EH (cell line): ENCODE measurements at regions not wholly inside any gene's neighbourhood (a gene's known extent, or its start where the extent isn't known, plus 50 kb on each side); places are given as distances from the start of the nearest gene placed in this dataset.

Source experiments
- DNase-seq: peaks from one replicate; pipeline ENCODE4 v3.0.0-alpha.2; 2015; ENCODE audit warnings: low read depth

GRCh38 chr1:106768077-106768476 lies 288.4 kb upstream of the PRMT6 start:
- DNase-seq: no peak

DNA sequence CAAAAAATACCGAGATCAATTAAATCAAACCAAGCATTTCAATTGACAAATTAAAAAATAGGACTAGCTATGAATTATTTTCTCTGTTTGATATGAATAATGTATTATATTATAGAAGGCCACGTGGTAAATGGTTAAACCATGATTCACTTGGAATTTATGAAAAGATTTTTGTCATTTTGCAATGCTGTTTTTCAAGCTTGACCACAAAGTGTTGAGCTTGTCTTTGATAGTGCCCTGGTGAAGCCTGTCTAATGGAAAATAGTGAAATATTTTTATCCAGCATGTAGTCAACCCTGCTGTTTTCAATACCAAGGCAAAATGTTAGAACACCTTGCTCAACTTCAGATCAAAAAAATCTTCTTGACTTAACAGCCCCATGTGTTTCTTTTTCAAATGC lies 288.0 kb upstream of the PRMT6 start:
- DNase-seq: no peak

GRCh38 chr1:106773206-106773605 lies 283.3 kb upstream of the PRMT6 start:
- no peak for DNase-seq

DNA sequence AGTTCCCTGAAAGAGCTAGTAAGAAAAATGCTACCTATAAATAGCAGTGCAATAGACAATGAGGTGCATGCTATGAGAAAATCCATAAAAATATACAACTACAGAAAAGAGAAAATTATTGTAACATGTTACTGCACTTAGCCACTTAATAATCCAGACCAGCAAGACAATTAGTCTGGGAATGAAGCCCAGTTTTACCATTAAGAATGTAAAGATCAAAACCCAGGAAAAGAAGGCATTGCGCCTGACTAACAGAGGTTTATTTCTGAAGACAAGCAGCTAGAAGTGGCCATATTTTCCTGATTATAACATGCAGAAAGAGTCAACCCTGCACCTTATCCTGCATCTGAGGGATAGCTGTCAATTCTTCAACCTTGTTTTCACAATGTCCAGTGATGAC lies 276.4 kb upstream of the PRMT6 start:
- DNase-seq: no peak

DNA sequence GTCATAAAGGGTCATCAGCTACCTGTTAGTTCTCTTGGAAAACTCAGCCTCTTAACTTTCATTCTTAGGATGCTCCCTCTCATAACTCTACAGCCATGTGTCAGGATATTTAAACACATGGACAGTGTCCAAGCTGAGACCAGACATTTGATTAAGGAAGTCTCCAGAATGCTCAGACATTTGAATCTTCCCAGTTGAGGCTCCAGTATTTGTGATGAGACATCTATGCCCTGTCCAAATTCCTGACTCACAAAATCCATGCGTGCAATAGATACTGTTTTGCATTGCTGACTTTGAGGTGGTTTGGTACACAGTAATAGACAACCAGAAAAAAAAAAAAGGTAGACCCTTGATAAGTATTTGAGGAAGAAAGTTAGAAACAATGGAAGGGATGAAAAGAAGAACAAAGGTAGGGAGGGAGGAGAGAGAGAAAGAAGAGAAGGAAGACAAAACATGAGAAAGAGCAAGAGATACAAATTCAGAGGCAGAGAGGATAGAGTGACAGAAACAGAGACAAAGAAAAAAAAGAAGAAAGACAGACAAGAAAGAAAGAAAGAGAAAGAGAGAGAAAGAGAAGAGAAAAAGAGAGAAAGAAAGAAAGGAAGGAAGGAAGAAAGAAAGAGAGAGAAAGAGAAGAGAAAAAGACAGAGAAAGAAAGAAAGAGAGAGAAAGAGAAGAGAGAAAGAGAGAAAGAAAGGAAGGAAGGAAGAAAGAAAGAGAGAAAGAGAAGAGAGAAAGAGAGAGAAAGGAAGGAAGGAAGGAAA lies 275.5 kb upstream of the PRMT6 start:
- DNase-seq: peak; percentile 13

DNA sequence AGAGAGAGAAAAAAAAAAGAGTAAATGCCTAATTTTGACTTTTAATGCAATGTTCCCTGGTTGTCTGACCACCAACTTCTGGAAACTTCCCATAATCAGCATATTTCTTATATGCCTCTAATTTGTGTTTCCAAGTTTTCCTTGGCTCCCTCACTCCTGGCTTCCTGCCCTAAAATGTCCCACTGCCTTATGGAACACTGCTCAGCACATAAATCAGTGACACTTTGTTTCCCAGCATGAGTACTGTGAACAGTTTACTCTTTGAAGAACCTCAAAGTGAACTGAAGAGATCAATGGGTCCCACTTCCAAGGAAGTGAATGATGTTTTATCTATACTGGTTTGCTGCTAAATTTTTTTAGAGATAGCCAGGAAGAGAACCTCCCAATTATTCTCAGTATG lies 271.3 kb upstream of the PRMT6 start:
- DNase-seq: no peak

- DNase-seq: no peak
These were observed 269.0 kb upstream of the PRMT6 start for GRCh38 chr1:106787520-106787919.

- no peak for DNase-seq
These were observed 266.8 kb upstream of the PRMT6 start for GRCh38 chr1:106789686-106790085.

DNA sequence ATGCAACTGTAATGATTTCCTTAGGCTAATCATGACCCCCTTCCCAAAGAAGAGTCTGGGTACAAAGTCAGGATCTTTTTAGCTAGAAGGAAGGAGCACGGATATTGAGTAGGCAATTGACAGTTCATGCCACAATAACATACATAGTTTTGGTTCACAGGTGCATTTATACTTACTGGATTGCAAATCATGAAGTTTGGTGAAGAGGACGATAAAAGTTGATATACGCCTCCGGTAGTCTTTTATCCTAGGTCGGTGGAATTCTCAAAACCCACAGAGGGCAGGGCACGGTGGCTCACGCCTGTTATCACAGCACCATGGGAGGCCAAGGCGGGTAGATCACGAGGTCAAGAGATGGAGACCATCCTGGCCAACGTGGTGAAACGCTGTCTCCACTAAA lies 265.4 kb upstream of the PRMT6 start:
- DNase-seq: no peak

DNA sequence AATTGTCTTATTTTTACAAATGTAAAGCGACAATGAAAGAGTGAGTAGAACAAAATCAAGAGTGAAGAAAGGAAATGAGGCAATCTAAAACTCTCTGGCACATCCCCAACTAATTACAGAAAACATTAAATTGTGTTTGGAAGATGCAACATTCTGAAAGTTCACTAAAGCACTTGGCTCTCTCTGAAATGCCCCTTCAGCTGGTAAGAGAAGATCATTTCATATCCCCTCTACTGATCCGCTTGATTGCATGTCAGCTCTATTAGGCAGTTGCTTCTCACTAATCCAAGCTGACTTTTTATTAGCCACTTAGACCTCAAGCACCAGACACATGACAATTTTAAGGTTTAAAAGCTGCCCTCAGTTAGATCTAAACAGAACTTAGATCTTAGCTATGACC lies 262.8 kb upstream of the PRMT6 start:
- DNase-seq: no peak

- DNase-seq: peak; percentile 1
These were observed 257.5 kb upstream of the PRMT6 start for GRCh38 chr1:106798991-106799390.

GRCh38 chr1:106802181-106802580 lies 254.3 kb upstream of the PRMT6 start:
- no peak for DNase-seq

- DNase-seq: no peak
These were observed 242.1 kb upstream of the PRMT6 start for GRCh38 chr1:106814418-106814817.

GRCh38 chr1:106817575-106817974 lies 238.9 kb upstream of the PRMT6 start:
- DNase-seq: no peak

DNA sequence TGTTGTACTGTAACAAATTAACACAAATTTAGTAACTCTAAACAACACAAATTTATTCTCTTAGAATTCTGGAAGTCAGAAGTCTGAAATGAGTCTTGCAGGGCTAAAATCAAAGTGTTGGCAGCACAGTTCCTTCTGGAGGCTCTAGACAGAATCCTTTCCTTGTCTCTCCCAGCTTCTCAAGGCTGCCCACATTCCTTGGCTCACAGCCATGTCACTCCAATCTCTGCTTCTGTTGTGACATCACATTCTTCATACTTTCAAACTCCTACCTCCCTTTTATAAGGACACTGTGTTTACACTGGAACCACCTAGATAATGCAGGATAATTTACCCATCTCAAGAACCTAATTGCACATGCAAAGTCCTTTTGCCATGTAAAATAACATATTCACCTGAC lies 225.0 kb upstream of the PRMT6 start:
- peak; percentile 2 for DNase-seq

- no peak for DNase-seq
These were observed 219.8 kb upstream of the PRMT6 start for GRCh38 chr1:106836708-106837107.

DNA sequence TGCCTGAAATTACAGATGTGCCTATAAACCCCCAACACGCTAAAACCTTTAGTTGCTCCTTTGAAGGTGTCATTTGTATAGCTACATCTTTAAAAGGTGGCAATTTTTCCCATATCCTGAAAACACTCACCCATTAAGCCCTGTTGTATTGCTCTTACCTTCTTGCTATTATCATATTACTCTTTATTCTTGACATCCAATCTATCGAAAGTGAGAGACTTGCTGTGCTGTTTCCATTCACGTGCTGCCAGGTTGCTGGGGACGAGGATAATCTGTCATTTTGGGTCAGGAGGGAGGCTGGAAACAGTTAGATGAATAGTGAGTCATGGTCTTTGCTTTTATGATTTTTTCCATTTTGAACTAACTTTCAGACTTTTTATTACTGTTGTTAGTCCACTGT lies 213.0 kb upstream of the PRMT6 start:
- DNase-seq: no peak

DNA sequence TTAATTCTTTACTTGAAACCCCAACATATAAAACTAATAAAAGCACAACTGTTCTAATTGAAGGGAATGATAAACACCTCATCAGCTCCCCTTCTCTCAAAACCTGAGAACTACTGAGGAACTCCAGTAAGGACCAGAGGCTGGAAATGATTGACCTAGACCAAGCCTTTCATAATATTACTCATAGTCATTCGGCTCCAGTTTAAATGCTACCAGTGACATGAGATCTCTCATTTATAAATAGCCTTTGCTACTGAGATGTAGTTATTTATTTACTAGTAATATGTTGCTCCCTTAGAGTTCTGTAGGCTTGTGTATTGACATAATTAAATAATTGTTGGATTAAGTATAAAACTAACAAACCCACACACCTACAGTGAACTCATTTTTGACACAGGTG lies 209.8 kb upstream of the PRMT6 start:
- no peak for DNase-seq

DNA sequence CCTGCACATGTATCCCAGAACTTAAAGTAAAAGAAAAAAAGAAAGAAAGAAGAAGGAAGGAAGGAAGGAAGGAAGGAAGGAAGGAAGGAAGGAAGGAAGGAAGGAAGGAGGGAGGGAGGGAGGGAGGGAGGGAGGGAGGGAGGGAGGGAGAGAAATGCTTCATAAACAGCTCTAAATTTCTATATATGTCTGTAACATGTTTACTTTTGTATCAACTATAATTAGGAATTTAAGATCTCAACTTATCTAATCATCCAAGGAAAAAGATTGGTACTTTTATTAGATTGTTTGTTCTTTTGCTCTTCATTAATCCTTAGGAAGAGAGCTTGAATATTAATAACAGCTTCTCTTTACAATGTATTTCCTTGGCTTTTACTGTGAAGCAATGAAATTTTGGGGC lies 195.4 kb upstream of the PRMT6 start:
- DNase-seq: no peak

DNA sequence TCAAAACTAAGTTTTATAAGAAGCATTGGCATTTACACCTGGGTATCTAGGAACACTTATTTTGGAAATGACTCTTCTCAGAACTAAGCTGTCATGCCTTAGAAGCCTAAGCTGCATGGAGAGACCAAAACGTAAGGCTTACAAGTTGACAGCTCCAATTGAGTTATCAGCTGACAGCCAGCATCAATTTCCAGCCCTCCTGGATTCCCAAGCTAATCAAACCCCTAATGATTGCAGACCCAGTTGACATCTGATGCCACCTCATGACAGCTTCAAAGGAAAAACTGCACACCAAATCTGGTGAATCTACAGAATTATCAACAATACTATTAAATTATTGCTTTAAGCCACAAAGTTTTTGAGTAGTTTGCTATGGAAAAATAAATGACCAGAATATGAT lies 187.6 kb upstream of the PRMT6 start:
- DNase-seq: no peak

DNA sequence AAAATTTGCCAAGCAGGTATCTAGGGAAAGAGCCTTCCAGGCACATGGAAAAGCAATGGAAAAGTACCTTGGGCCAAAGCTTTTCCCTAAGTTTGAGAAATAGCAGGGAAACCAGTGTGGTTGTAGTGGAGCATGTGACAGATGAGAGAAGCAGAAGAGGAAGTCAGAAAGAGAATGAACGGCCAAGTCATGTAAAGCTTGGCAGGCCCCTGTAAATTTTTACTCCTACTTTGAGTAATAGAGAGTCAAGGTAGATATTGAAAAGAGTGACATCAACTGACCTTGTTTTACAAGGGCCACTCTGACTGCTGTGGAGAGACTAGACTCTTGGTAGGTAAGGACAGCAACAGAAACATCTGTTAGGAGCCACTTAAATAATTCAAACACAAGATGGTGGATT lies 180.9 kb upstream of the PRMT6 start:
- DNase-seq: no peak

GRCh38 chr1:106876384-106876783 lies 180.1 kb upstream of the PRMT6 start:
- DNase-seq: no peak

GRCh38 chr1:106879538-106879937 lies 176.9 kb upstream of the PRMT6 start:
- DNase-seq: no peak

GRCh38 chr1:106880226-106880625 lies 176.2 kb upstream of the PRMT6 start:
- DNase-seq: no peak

DNA sequence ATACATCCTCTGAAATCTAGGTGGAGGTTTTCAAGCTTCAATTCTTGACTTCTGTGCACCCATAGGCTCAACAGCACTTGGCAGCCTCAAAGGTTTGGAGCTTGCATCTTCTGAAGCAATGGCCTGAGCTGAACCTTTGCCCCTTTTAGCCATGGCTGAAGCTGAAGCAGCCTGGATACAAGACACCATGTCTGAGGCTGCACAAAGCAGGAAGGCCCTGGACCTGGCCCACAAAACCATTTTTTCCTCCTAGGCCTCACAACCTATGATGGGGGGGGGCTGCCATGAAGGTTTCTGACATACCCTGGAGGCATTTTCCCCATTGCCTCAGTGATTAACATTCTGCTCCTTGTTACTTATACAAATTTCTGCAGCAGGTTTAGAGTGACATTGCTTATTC lies 173.3 kb upstream of the PRMT6 start:
- no peak for DNase-seq
